ENCODE measurements at regions not wholly inside any gene's neighbourhood (a gene's known extent, or its start where the extent isn't known, plus 50 kb on each side); places are given as distances from the start of the nearest gene placed in this dataset.

DNA sequence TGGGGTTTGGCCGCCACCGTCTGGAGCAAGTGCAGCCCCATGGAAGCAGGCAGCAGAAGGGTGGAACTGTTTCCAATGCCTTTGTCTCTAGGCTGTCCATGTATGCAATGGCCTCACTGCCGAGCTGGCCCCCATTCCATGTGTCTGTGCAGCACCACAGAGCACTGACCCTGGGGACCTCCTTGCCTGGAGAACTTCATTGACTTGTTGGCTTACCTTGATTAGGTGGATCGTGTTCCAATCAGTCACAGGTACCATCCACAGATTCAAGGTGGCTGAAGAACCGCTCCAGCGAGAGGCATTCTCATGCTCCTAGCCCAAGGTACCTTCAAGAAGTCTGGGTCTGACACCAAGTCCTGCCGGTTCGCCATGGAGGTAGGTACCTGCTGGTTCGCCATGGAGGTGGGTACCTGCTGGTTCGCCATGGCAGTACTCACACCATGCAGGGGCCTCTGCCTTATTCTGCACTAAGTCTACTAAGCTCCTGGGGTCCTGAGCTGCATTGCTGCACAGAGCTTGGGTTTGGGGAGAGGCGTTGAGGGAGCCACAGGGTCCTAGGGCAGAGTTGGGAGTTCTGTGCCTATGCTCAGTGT, 358.3 kb upstream of the IRX1 start:
- H3K9me3 ChIP-seq (replicated peaks; ENCODE audit: control insufficient read depth, insufficient read depth, low read length): no peaks in the 10 kb centered on the region; the same call in 2 of the 3 replicates
- ATAC-seq (no peak), DNase-seq (ENCODE audit: low read depth, low spot score) (no peak), FAIRE-seq (no peak)
- H3K4me3 ChIP-seq: no peak overlapping the region
- H3K9ac ChIP-seq (ENCODE audit: control insufficient read depth, insufficient read depth, low read length): no peak overlapping the region
- no peaks in the 10 kb centered on the region for H3K36me3 ChIP-seq (ENCODE audit: control insufficient read depth in 2 of 2, insufficient read depth in 2 of 2, low read length in 1 of 2)
- no peaks in the 10 kb centered on the region for H3K4me1 ChIP-seq (ENCODE audit: control insufficient read depth, insufficient read depth, low read length)
- no peak for TF ChIP-seq TARDBP (IDR thresholded peaks at IDR 0.05; ENCODE audit: borderline replicate concordance)
- no peak for TF ChIP-seq MYB (IDR thresholded peaks at IDR 0.05; ENCODE audit: borderline replicate concordance, low read depth, low read length)
- no peak for TF ChIP-seq ZNF622 (IDR thresholded peaks at IDR 0.05)
- TF ChIP-seq SUZ12 (IDR thresholded peaks at IDR 0.05; ENCODE audit: unreplicated experiment): no peak
- TF ChIP-seq, protein P1, sequence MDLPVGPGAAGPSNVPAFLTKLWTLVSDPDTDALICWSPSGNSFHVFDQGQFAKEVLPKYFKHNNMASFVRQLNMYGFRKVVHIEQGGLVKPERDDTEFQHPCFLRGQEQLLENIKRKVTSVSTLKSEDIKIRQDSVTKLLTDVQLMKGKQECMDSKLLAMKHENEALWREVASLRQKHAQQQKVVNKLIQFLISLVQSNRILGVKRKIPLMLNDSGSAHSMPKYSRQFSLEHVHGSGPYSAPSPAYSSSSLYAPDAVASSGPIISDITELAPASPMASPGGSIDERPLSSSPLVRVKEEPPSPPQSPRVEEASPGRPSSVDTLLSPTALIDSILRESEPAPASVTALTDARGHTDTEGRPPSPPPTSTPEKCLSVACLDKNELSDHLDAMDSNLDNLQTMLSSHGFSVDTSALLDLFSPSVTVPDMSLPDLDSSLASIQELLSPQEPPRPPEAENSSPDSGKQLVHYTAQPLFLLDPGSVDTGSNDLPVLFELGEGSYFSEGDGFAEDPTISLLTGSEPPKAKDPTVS (IDR thresholded peaks at IDR 0.05; ENCODE audit: low read depth, low read length): no peak
- TF ChIP-seq BHLHE40 (IDR thresholded peaks at IDR 0.05; ENCODE audit: borderline replicate concordance in 1 of 2, low read depth in 2 of 2, low read length in 1 of 2): no peak
- no peak for TF ChIP-seq SUPT20H (IDR thresholded peaks at IDR 0.05; ENCODE audit: borderline replicate concordance, control insufficient read depth, low read depth, low read length)
- TF ChIP-seq CREB1 (IDR thresholded peaks at IDR 0.05; ENCODE audit: low read depth): no peak
- no peak for TF ChIP-seq PRDM15 (CRISPR knock-in tag; IDR thresholded peaks at IDR 0.05)
- TF ChIP-seq RBBP5 (conservative IDR thresholded peaks at IDR 0.05): no peak
- no peak for TF ChIP-seq SMARCA5 (IDR thresholded peaks at IDR 0.05)
- no peak for TF ChIP-seq POU2F2 (IDR thresholded peaks at IDR 0.05; ENCODE audit: borderline replicate concordance, low read depth, low read length)
- no peak for TF ChIP-seq TCF12 (IDR thresholded peaks at IDR 0.05; ENCODE audit: low read depth, low read length)
- no peak for TF ChIP-seq EP300 (IDR thresholded peaks at IDR 0.05; ENCODE audit: borderline replicate concordance in 1 of 2, control insufficient read depth in 1 of 2, low read depth in 2 of 2, low read length in 2 of 2)
- H3K27ac ChIP-seq (ENCODE audit: control insufficient read depth, insufficient read depth): no peak overlapping the region
- no TSS peak for BruUV-seq (replicated peaks)
- no peak overlapping the region for H2AFZ ChIP-seq (ENCODE audit: control insufficient read depth, low read depth, low read length)
- H3K4me2 ChIP-seq (ENCODE audit: control insufficient read depth, insufficient read depth): no peak overlapping the region
- intact Hi-C loops (cut with micrococcal nuclease; ENCODE audit: unreplicated experiment) (no loop called here), in situ Hi-C loops (cut with MboI) (no loop called here)
- H3K27me3 ChIP-seq (replicated peaks in 1 of 2; ENCODE audit: control insufficient read depth in 2 of 2, insufficient read depth in 2 of 2, low read length in 1 of 2): no peaks in the 10 kb centered on the region
- ChIA-PET RAD21 (ENCODE audit: unreplicated experiment) (no interaction called here), CTCF (no interaction called here), SMC1A (ENCODE audit: uncharacterized antibody, unreplicated experiment) (no interaction called here), POLR2A (no interaction called here)
- H4K20me1 ChIP-seq (ENCODE audit: control insufficient read depth, insufficient read depth): no peaks in the 10 kb centered on the region
- 27% methylated on average over 11 of the region's 11 CpGs for WGBS (ENCODE audit: insufficient coverage, insufficient replicate concordance, low lambda C conversion rate, missing lambda C conversion rate)
- no peaks in the 10 kb centered on the region for H3K79me2 ChIP-seq (ENCODE audit: control insufficient read depth, insufficient read depth, low read length)
